HepG2 (cell line): ENCODE measurements at regions not wholly inside any gene's neighbourhood (a gene's known extent, or its start where the extent isn't known, plus 50 kb on each side); places are given as distances from the start of the nearest gene placed in this dataset.

Experiments used
- ATAC-seq: fragments of 200-7000 bp; cut with Tn5 transposase; 3 replicates; pipeline ENCODE4 v1.9.1; 2020; ENCODE audit warnings: mild to moderate bottlenecking, moderate library complexity
- BruUV-seq: library from RNA; stranded (reverse); fragments of 400-500 nt; replicated peaks from 2 replicates; lab custom pipeline; 2021; lab: Mats Ljungman, UMichigan
- CTCF ChIA-PET: fragments of 300-600 bp; formaldehyde crosslinking; extraction: SDS; loops from one replicate; lab custom pipeline; 2021; ENCODE audit warnings: low total read pairs, inconsistent platforms, low intra/inter-chr PET ratio; lab: Yijun Ruan, JAX
- POLR2A ChIA-PET: fragments of 350-600 bp; sonication (Branson Sonifier 250); formaldehyde crosslinking; loops from one replicate; lab custom pipeline; 2020; ENCODE audit warnings: antibody characterized with exemption, inconsistent platforms; lab: Yijun Ruan, JAX
- DNase-seq: peaks from one replicate; pipeline ENCODE4 v3.0.0-alpha.2; 2015; ENCODE audit warnings: low spot score
- FAIRE-seq: peaks from 3 replicates; lab custom pipeline; 2011; peaks lifted over from hg19 to GRCh38; lab: Jason Lieb, UNC
- H2AFZ ChIP-seq: one replicate; pipeline ENCODE4 v1.6.1; 2011; ENCODE audit warnings: low read length, inconsistent platforms
- H3K27ac ChIP-seq: fragments of 300-600 bp; 3 replicates; pipeline ENCODE4 v1.8.0; 2011; ENCODE audit warnings: mixed run types, mild to moderate bottlenecking, mixed read lengths, low read length, inconsistent platforms; ENCODE audit not compliant: insufficient read depth; ENCODE audit errors: extremely low read length
- H3K27me3 ChIP-seq, 2 experiments: fragments of 200-600 bp in 1 of 2; 2 replicates in 1 of 2; 3 replicates in 1 of 2; pipeline versions ENCODE4 v1.6.0 to v1.8.0; 2011; ENCODE audit warnings: low read length in 2 of 2, mild to moderate bottlenecking in 2 of 2, moderate library complexity in 2 of 2, inconsistent platforms in 1 of 2; ENCODE audit not compliant: insufficient read depth in 2 of 2, control insufficient read depth in 1 of 2
- H3K36me3 ChIP-seq, 2 experiments: fragments of 200-600 bp in 1 of 2; replicated peaks in 1 of 2; 2 replicates in 1 of 2; 3 replicates in 1 of 2; pipeline versions ENCODE4 v1.5.1 to v1.8.0; 2011; ENCODE audit warnings: low read length in 2 of 2, inconsistent platforms in 1 of 2; ENCODE audit not compliant: insufficient read depth in 2 of 2, control insufficient read depth in 1 of 2
- H3K4me1 ChIP-seq: 2 replicates; pipeline ENCODE4 v1.5.1; 2012; ENCODE audit warnings: low read length, inconsistent platforms; ENCODE audit not compliant: insufficient read depth
- H3K4me2 ChIP-seq: 2 replicates; pipeline ENCODE4 v1.6.0; 2011; ENCODE audit warnings: low read depth, low read length, inconsistent platforms
- H3K4me3 ChIP-seq, 3 experiments: fragments of 200-600 bp in 1 of 3; sonication (generic), shearing (Covaris generic) in 1 of 3; replicated peaks in 1 of 3; 2 replicates each; pipeline ENCODE4 v1.5.1; 2011 to 2016; ENCODE audit warnings: low read length in 3 of 3, inconsistent platforms in 2 of 3, low read depth in 2 of 3, mild to moderate bottlenecking in 2 of 3, control low read depth in 1 of 3, mixed read lengths in 1 of 3; ENCODE audit not compliant: insufficient read depth in 1 of 3
- H3K79me2 ChIP-seq: one replicate; pipeline ENCODE4 v1.6.1; 2011; ENCODE audit warnings: low read length, inconsistent platforms; ENCODE audit not compliant: insufficient read depth
- H3K9ac ChIP-seq: 2 replicates; pipeline ENCODE4 v1.6.0; 2011; ENCODE audit warnings: mild to moderate bottlenecking, low read depth, low read length, inconsistent platforms; ENCODE audit not compliant: insufficient read depth
- H3K9me3 ChIP-seq: 2 replicates; pipeline ENCODE4 v1.5.1; 2012; ENCODE audit warnings: mild to moderate bottlenecking, low read length
- H4K20me1 ChIP-seq: 2 replicates; pipeline ENCODE4 v1.6.0; 2011; ENCODE audit warnings: inconsistent platforms, mild to moderate bottlenecking, low read length, moderate library complexity; ENCODE audit not compliant: insufficient read depth
- CC2D1A ChIP-seq: sonication (generic); formaldehyde crosslinking; IDR thresholded peaks from 2 replicates; pipeline ENCODE4 v1.8.1; 2023; ENCODE audit warnings: mild to moderate bottlenecking, missing genetic modification reagents
- CEBPB ChIP-seq: IDR thresholded peaks from 2 replicates; pipeline ENCODE4 v1.6.1; 2011; ENCODE audit warnings: low read depth, low read length, improper control_type of control experiment, borderline replicate concordance
- MXD1 ChIP-seq: sonication (generic); formaldehyde crosslinking; IDR thresholded peaks from 2 replicates; pipeline ENCODE4 v1.4.0; 2020; ENCODE audit warnings: mild to moderate bottlenecking, missing genetic modification reagents
- NBN ChIP-seq: fragments of 450-650 bp; conservative IDR thresholded peaks from 2 replicates; pipeline ENCODE4 v1.6.1; 2017
- NFE2L2 ChIP-seq: fragments of 150-350 bp; IDR thresholded peaks from 2 replicates; pipeline ENCODE4 v1.6.1; 2014; ENCODE audit warnings: low read length
- REL ChIP-seq: sonication (generic); formaldehyde crosslinking; conservative IDR thresholded peaks from 2 replicates; pipeline ENCODE4 v1.8.0; 2022; ENCODE audit warnings: mild to moderate bottlenecking, missing genetic modification reagents, moderate library complexity
- WGBS: methylation state at CpG from one replicate; pipeline ENCODE4 v1.1.6; 2017; ENCODE audit warnings: low lambda C conversion rate; 5-methylcytosine and 5-hydroxymethylcytosine counted together
- in situ Hi-C: cut with HindIII; loops from 2 replicates; pipeline ENCODE4 v1.10.0; 2017; ENCODE audit warnings: low pct_unique_long_range_greater_than_20kb; ENCODE audit not compliant: extremely low pct_ligation_motif_present
- intact Hi-C: fragments of 100-400 bp; cut with micrococcal nuclease; formaldehyde crosslinking; loops from one replicate; pipeline ENCODE4 v1.10.0; 2022; ENCODE audit not compliant: unreplicated experiment

DNA sequence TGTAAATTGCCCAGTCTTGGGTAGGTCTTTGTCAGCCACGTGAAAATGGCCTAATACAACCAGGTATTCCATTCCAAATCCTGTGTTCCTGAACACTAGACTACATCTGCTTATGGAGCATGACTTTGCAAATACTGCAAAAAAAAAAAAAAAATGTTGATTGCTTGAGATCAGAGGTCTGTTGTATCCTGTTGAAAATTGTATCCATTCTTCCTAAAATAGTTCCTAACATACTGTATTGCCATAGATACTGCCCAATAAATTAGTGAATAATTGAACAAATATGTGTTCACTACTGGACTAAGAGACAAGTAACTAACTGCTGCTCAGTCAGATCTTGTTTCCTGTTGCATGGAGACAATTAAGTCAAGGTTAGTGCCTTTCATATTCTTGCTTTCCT, 164.3 kb upstream of the PABPC4L start:
- no peaks in the 10 kb centered on the region for H3K4me1 ChIP-seq
- no peaks in the 10 kb centered on the region for H3K79me2 ChIP-seq
- no peak overlapping the region for H2AFZ ChIP-seq
- no peaks in the 10 kb centered on the region for H3K27me3 ChIP-seq
- POLR2A ChIA-PET = no interaction called here
- WGBS = 0% methylated on average over 1 of the region's 1 CpG
- no peak for DNase-seq
- intact Hi-C loops = no loop called here
- no peak for ATAC-seq
- no TSS peak for BruUV-seq
- no peak overlapping the region for H3K9ac ChIP-seq
- no peak overlapping the region for H3K4me2 ChIP-seq
- no peak overlapping the region for H3K27ac ChIP-seq
- in situ Hi-C loops = no loop called here
- FAIRE-seq = no peak
- no peaks in the 10 kb centered on the region for H3K9me3 ChIP-seq
- TF ChIP-seq NFE2L2 = peak; percentile 32; the same call in 1 of the 2 replicates
- no peak for TF ChIP-seq MXD1 (CRISPR knock-in tag)
- TF ChIP-seq, all 625 proteins: peak for 1
- Histone ChIP-seq H3K4me3 (no peak overlapping the region), H4K20me1 (no peaks in the 10 kb centered on the region), H3K36me3 (no peaks in the 10 kb centered on the region)
- CTCF ChIA-PET = no interaction called here

DNA sequence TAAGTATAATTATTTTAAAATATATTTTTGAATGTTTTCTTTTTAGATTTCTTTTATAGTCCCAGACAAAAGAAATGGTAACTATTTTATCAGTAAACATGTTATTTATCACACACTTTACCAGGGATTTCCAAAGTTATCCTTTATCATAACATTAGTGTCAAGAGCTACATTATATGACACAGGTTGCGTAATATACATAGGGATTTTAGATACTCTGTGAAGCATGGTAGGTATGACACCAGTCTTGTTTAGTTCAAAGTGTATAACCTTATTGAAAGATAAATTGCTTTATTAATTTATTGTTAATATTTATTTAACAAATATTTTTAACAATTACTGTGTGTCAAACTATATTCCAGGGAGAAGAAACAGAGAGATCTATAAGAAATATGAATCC, 163.3 kb upstream of the PABPC4L start:
- POLR2A ChIA-PET = no interaction called here
- DNase-seq (no peak), ATAC-seq (no peak), FAIRE-seq (no peak)
- no peak overlapping the region for H3K27ac ChIP-seq
- H3K79me2 ChIP-seq = no peaks in the 10 kb centered on the region
- H4K20me1 ChIP-seq = no peaks in the 10 kb centered on the region
- WGBS = 43% methylated on average over 1 of the region's 1 CpG
- in situ Hi-C loops (no loop called here), intact Hi-C loops (no loop called here)
- no peak overlapping the region for H2AFZ ChIP-seq
- no peaks in the 10 kb centered on the region for H3K4me1 ChIP-seq
- H3K36me3 ChIP-seq = no peaks in the 10 kb centered on the region
- no peaks in the 10 kb centered on the region for H3K9me3 ChIP-seq
- no peak overlapping the region for H3K4me2 ChIP-seq
- no peak overlapping the region for H3K9ac ChIP-seq
- TF ChIP-seq CEBPB (peak; percentile 71), CC2D1A (no peak), NBN (no peak), REL (CRISPR knock-in tag) (no peak)
- BruUV-seq = no TSS peak
- CTCF ChIA-PET = no interaction called here
- H3K4me3 ChIP-seq = no peak overlapping the region
- H3K27me3 ChIP-seq = no peaks in the 10 kb centered on the region
